ENCODE measurements at regions not wholly inside any gene's neighbourhood (a gene's known extent, or its start where the extent isn't known, plus 50 kb on each side); places are given as distances from the start of the nearest gene placed in this dataset.

DNA sequence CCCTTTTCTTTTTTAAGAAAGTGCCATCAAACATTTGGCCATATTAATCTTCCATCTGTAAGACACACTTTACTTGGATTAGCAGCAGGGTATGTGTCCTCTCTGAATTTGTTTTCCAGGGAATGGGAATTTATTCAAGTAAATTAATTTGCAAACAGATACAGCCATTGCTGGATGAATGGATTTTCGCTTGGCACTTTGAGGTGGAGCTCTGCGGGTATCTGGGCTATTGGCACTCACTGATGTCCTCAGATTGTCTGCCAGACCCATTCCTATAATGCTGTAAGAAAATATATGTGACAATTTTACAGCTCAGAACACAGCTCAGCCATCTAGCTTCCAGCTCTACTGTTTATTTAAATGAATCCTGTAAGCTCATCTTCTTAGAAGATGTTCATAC, 201.2 kb upstream of the CDH20 start:
- intact Hi-C loops (cut with DNase I): no loop called here
- DNase-seq: no peak

DNA sequence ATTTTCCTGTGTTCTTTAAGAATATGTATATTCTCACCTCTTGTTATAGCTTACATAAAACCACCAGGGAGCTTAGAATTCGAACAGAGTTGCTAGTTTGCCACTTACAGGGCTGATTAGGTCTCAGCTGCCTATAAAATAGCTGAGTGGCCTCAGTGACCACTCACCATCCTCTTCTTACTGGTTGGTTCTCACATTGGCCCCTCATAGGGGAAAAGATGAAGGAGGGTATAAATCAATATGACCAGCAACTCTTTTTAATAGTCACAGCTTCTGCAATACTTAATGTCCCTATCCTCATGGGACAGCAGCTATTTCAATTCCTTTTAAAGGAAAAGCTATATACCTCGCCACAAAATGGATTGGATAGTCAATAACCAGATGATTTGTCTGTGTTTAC, 199.4 kb upstream of the CDH20 start:
- no peak for DNase-seq
- intact Hi-C loops (cut with DNase I): no loop called here

DNA sequence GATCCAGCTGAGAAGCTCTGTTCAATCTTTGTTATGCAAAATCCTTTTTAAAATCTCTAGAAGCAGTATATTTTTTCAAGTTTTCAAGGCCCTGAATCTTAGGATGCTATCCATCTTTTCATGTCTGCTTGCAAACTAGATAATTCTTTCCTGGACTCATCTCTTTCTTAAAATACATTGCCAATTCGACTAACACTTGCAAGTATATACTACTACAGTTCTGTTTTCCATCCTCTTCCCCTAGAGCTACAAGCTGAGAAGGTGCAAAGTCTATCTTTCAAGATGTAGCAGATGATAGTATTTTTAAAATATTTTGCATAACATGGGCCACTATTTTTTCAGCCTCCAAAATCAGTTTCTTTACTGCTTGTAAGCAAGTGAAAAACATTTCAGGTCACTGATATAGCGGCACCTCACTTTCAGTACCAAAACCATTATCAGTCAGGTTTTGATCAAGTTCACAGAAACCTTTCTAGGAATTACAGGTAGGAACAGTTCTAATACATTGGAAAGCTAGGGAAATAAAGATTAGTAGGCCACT, 196.4 kb upstream of the CDH20 start:
- intact Hi-C loops (cut with DNase I): no loop called here
- DNase-seq: no peak

DNA sequence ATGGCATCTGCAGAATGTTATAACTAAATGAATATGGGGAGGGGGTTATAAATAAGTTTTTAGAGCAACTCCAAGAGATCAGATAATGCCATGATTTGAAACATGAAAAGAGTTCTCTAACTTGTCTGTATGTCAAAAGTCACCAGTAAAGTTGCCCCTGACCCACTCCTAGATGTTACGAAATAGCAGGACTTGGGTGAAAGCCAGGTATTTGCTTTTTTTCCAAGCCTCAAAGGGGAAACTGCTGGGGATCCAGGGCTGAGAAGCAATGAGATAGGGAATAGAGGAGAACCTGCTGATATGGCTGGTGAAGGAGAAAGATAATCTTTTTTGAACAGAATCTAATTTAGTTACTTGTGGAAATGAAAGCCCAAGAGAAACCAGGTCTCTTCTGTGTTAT, 191.5 kb upstream of the CDH20 start:
- intact Hi-C loops (cut with DNase I): no loop called here
- no peak for DNase-seq

DNA sequence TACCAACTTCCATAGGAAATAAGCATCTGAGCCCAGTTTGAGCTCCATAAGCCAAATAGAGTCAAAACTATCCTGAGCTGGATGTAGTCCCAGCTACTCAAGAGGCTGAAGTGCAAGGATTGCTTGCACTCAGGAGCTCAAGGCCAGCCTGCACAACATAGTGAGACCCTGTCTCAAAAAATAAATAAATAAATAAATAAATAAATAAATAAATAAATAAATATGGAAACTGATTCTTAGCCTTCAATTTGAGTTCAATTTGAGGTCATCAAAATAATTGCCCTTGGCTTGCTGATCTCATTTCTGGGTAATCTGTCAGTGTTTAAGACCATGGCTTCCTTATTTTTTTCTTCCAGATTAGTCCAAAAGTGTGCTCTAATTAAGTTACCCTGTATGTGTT, 184.9 kb upstream of the CDH20 start:
- intact Hi-C loops (cut with DNase I): no loop called here
- DNase-seq: no peak

DNA sequence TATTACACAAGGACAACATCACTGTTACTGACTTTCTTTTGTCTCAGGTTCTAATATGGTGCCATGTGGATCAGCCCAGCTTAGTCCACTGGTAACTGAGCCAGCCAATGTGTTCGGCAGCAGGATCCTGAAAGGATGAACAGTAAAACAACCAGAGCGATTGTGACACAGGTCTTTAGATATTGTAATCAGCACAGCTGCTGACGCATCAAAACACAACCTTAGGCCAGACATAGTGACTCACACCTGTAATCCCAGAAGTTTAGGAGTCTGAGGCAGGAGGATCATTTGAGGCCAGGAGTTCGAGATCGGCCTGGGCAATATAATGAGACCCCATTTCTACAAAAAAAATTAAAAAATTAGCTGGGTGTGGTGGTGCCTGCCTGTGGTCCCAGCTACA, 183.4 kb upstream of the CDH20 start:
- DNase-seq: no peak
- intact Hi-C loops (cut with DNase I): no loop called here

DNA sequence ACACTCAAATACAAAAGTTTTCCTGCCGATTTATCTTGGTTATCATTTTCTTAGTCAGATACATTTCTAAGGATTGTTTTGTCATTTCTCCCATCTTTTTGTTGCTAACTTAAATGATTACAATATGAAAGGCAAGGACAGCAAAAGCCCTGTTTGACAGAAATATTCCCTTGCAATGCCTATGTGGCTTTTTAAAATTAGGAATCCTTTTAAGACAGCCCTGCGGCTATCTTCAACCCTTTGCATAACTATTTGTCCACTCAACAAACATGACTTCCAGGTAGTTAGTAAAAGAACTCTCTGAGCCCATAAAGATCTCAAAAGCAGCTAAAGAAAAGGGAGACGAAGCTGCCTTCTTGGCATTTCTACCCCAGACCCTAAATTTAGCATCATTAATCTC, 179.7 kb upstream of the CDH20 start:
- intact Hi-C loops (cut with DNase I): no loop called here
- no peak for DNase-seq

DNA sequence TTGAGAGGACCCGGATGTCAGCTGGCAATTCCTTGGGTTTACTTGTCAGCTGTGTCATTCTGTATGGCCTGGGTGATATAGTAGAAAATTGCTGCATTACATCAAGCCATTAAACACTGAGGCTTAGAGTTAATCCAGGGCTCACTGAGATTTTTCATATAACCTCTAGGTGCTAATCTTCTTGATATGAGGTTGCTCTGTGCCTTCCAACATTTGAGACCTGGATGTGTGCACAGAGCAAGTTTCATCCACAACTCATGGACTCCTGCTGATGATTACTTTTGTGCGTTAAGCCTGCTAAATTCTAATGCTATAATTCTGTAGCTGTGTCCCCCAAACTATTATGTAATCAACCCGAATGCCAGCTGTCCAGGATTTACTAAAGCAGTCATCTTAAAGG, 178.4 kb upstream of the CDH20 start:
- DNase-seq: no peak
- intact Hi-C loops (cut with DNase I): no loop called here

DNA sequence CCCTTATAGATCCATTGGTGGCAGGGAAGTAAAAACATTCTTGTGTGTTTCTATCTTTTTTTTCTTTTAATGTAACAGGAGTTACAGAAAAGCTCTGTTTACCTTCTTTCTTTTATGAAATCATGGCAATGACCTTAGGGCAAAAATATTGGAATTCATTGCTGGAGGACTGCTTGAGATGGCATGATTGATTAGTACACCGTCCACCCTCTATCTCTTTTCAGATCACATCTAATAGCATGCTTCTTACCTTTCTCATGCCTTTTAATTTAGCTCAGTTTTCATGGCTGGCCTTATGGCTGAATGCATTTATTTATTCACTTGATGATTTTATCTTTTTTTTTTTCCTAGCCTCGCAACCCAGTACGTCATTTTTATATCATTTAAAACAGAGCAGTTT, 177.6 kb upstream of the CDH20 start:
- intact Hi-C loops (cut with DNase I): no loop called here
- no peak for DNase-seq

DNA sequence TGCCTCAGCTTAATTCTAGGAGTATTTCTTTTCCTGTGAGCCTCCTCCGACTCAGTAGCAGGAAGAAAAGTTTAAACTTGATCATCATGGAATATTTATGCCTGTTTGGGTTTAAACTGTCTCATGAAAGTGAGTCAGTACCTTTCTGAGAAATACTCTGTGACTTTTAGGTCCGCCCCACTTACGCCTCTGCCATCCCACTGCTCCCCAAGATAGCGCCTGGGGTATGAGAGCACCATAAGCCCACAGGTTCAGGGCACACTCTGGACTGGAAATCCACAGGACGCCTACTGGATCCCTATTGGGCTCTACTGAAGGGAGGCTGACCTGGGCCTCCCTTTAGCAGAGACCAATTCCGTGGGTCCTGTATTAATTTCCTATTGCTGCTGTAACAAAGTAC, 175.8 kb upstream of the CDH20 start:
- DNase-seq: no peak
- intact Hi-C loops (cut with DNase I): no loop called here

DNA sequence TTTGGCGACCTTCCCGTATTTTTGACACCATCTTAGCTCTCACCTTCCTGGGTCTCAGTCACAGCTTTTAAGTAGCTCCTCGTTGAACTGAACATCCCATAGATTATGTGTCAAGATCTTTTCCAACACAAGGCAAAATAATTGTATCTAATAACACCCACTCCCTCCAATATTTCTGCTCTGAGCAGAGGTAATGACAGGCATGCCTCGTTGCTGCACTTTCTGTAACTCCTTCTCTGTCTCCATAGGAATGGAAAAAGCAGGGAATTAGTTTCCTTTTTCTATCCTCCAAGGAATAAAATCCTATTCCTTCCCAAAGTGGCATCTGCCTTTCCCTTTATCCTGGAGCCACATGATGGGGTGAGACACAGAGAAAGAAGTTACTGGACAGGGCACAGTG, 174.0 kb upstream of the CDH20 start:
- intact Hi-C loops (cut with DNase I): no loop called here
- DNase-seq: no peak

DNA sequence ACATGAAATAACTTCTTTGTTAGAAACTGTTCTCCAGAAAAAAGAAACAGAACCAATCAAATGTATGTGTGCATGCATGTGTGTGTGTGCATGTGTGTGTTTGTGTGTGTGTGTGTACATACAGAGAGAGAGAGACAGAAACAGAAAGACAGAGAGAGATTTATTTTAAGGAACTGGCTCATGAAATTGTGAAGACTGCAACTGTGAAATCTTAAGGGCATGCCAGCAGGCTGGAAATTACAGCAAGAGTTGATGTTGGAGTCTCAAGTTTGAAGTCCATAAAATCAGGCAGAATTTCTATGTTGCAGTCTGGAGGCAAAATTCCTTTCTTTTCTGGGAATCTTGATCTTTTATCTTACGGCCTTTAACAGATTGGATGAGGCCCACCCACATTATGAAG, 168.9 kb upstream of the CDH20 start:
- DNase-seq: no peak
- intact Hi-C loops (cut with DNase I): no loop called here

DNA sequence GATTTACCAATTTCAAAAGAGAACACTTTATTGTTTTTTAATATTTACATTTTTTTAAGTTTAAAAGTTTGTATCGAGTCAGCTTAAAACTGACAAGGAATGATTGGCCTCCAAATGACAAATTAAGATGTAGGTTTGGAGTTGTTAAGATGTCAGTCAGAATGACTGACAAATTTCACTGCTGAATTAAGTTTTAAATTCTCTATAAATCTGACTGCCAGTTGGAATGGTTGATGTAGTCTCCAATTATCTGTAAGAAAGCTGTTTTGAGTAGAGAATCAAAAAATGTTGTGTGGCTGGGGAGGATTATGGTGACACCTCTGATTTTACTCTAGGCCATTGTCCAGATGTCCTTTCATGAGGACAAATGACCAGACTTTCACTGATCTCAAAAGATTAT, 165.3 kb upstream of the CDH20 start:
- DNase-seq: no peak
- intact Hi-C loops (cut with DNase I): no loop called here

DNA sequence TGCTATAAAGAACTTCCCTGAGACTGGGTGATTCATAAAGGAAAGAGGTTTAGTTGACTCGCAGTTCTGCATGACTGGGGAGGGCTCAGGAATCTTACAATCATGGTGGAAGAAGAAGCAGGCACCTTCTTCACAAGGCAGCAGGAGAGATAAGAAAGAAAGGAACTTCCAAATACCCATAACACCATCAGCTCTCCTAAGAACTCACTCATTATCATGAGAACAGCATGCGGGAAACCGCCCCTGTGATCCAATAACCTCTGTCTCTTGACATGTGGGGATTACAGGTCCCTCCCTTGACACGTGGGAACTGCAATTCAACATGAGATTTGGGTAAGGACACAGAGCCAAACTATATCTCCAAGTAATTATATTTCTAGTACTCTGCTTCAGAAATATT, 163.8 kb upstream of the CDH20 start:
- intact Hi-C loops (cut with DNase I): no loop called here

DNA sequence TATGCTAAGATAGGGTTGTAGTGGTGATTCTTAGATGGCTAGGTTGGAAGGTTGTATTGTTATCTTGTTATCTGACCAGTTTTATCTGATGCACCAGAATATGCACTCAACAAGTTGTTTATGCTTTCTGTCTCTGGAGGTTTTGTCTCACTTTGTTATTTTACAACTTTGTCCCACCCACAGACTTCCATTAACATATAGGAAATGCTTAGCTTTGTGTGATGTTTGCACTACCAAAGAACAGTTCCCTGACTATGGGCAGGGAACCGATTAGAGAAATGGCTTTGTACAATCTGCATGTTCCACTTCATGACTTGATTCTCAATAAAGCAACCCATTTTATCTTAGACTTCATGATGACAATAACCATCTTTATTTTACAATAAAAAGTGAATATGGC, 160.6 kb upstream of the CDH20 start:
- intact Hi-C loops (cut with DNase I): no loop called here
- no peak for DNase-seq

More for the DNA sequence above, 163.8 kb upstream of the CDH20 start:
- no peak for DNase-seq

DNA sequence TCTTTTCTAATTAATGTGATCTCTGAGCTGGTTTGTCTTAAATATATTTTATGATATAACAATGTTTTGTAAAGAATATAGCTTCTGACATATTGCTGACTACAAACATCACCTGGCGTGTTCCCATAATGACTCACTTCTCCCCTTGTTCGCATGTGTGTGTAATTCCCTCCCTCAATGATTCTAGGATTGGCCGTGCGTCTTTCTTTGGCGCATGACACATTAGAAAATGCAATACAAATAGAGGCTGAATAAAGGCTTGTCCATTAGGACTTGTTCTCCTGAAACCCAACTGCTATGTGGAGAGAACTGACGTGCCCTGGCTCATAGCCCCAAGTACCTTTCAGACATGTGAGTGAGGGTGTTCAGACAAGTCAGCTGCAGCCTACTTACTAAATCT, 159.7 kb upstream of the CDH20 start:
- intact Hi-C loops (cut with DNase I): no loop called here
- DNase-seq: no peak

DNA sequence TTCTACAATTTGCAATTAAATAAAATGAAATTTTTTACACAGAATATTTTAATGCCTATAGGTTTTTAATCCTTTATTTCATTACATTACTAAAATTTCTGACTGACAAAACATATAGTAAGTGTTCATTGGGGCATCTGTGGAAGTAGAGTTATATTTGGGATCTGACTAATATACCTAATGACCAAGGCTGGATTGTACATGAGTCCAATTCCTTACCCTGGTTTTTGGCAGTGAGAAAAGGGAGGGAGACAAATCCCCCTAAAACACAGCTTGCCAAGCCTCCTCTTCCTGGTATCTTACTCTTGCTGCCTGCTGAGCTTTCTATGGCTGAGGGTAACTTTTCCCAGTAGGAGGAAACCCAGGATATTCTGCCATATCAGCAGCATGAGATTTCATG, 149.4 kb upstream of the CDH20 start:
- no peak for DNase-seq
- intact Hi-C loops (cut with DNase I): no loop called here

DNA sequence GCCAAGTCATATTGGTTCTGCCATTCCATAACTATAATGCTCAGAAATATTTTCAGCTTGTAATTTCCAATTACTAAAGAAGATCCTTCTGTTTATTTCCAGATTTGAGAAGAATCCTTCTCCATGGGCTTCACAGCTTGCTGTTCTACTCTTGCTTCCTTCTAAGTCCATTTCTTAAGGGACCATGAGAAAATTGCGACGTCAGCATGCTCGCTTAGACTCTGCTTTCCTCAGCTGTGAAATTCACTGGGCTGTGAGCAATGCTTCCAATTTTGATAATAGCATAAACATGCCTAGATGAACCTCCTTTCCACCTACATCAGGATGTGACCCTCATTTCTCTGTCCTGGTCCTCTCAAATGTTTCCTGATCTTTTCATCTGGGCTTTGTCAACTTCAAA, 145.3 kb upstream of the CDH20 start:
- no peak for DNase-seq
- intact Hi-C loops (cut with DNase I): no loop called here

DNA sequence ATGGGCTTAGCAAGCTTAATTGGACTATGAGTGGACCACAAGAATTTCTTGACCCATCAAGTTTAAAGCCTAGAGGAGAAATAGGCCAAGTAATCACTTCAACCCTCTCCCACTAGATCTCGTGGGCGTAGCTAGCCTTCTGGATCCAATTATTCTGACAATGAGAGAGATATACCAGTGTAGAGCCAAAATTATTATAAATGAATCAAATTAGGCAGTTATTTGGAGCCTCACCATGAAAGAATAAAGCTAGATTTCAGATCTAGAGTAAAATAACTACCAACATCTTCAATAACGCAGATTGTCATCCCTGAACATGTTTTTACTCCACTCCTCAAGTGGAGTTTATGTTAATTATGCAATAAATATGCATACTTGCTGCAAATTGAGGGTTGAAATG, 143.9 kb upstream of the CDH20 start:
- no peak for DNase-seq
- intact Hi-C loops (cut with DNase I): no loop called here

DNA sequence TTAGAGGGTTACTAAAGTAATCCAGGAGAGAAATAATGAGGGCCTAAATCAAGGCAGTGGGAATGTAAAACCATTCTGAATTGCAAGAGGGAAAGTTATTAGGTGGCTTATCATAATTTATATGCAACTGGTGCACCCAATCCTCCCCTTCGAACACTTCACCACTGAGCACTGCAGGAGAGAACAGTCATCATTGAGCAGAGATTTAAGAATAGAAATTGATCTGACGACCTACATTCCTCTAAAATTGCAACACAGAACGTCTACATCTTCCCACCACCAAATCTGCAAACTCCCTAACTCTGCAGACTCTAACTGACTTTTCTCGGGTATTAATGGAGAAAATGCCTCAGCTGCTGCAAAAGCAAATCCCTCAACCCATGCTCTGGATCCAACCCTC, 138.5 kb upstream of the CDH20 start:
- no peak for DNase-seq
- intact Hi-C loops (cut with DNase I): no loop called here

DNA sequence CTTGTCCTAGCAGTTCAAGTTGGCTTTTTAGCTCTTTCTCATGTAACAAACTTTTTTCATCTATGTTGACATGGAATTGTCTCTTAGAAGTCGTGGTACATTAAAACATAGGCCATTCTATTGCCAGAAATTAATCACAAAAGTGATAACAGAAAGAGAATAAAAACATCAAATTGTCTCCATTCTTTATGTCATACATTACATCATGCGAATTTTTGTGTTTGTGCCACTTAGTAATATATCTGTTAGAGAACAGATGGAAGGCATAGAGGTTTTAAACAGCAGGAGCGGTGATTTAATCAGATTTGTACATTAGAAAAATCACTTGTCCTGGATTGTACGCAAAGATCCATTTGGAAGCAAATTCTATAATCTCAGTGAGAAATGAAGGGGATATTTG, 136.5 kb upstream of the CDH20 start:
- DNase-seq: no peak
- intact Hi-C loops (cut with DNase I): no loop called here

DNA sequence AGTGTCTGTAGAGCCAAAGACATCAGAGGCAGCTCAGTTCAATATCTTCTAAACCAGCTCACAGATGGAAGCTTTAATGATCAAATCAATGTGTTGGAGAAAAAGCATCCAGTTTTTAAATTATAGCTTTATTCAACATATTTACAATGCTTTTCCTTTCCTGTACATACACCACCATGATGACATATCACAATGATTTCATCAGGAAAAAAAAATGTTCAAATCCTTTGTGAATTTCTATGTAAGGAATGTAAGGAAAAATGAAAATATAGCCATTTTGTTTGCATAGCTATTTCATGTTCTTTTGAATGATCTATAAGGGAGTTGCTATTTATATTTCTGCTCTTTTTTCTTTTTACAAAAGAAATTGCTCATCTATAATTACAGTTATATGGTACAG, 134.7 kb upstream of the CDH20 start:
- DNase-seq: no peak

DNA sequence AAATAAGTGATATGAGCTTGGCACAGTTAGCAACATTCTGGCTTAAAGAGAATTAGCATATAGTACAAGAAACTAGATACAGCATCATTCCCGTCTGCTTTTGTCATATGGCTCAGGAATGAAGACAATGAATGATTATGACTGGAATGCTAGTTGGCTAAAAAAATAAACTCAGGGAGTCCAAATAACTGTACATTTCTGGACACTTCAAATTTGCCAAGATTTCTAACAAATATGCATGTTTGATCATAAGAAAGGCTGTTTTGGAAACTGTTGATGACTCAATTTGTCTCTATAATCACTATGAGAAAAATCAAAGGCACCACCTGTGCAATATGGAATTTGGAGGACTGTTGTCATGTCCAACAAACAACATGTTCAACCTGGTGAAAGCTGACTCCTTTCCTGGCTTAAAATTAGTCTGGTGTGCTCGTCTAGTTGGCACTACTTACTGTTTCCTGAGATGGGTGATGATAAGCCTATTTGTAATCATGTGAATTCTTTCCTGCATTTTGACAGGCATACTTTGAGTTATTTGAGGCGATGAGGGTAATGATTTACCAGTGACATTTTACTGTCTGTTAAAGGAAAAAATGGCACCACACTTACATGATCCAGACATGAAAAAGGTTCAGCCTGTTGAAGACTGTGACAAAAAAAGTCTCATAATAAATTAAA, 133.9 kb upstream of the CDH20 start:
- no peak for DNase-seq
- intact Hi-C loops (cut with DNase I): no loop called here

More for the DNA sequence above, 134.7 kb upstream of the CDH20 start:
- intact Hi-C loops (cut with DNase I): no loop called here
